Ascending aorta (tissue), 2 donors: ENCODE measurements at regions not wholly inside any gene's neighbourhood (a gene's known extent, or its start where the extent isn't known, plus 50 kb on each side); places are given as distances from the start of the nearest gene placed in this dataset.

Experiments used
- DNase-seq, 2 donors: peaks; one replicate each; pipeline ENCODE4 v3.0.0-alpha.2; 2019; ENCODE audit warnings: low spot score in 2 of 2
- H3K27ac ChIP-seq, 2 donors: fragments of 200-600 bp; sonication (generic); one replicate each; pipeline ENCODE4 v1.5.1; 2016 to 2017; ENCODE audit warnings: mild to moderate bottlenecking in 1 of 2
- H3K27me3 ChIP-seq: fragments of 200-600 bp; sonication (generic); one replicate; pipeline ENCODE4 v1.5.1; 2017
- H3K36me3 ChIP-seq, 2 donors: fragments of 200-600 bp; sonication (generic); one replicate each; pipeline ENCODE4 v1.5.1; 2016
- H3K4me1 ChIP-seq, 2 donors: fragments of 200-600 bp; sonication (generic); one replicate each; pipeline ENCODE4 v1.5.1; 2016 to 2017; ENCODE audit warnings: mild to moderate bottlenecking in 1 of 2
- H3K4me3 ChIP-seq, 2 donors: fragments of 200-600 bp; sonication (generic); one replicate each; pipeline ENCODE4 v1.5.1; 2016 to 2017; ENCODE audit warnings: mild to moderate bottlenecking in 1 of 2
- H3K9me3 ChIP-seq, 2 donors: fragments of 200-600 bp; sonication (generic); one replicate each; pipeline ENCODE4 v1.5.1; 2016
- CTCF ChIP-seq, 3 experiments: fragments of 200-600 bp in 2 of 3; fragments of 450-650 bp in 1 of 3; sonication (generic) in 2 of 3; IDR thresholded peaks; one replicate each; pipeline ENCODE4 v1.5.1; 2016 to 2019; ENCODE audit warnings: antibody characterized with exemption in 3 of 3, mild to moderate bottlenecking in 1 of 3, moderate library complexity in 1 of 3
- intact Hi-C: fragments of 100-400 bp; cut with DNase I; formaldehyde crosslinking; loops from one replicate; pipeline ENCODE4 v1.15.1; 2023

GRCh38 chr6:21855811-21856455, 262.4 kb downstream of the SOX4 start:
- no peak for TF ChIP-seq CTCF (IDR thresholded peaks at IDR 0.05)
- Histone ChIP-seq H3K4me3 (no peak overlapping the region), H3K9me3 (no peaks in the 10 kb centered on the region), H3K27ac (no peak overlapping the region), H3K36me3 (no peaks in the 10 kb centered on the region), H3K27me3 (no peaks in the 10 kb centered on the region), H3K4me1 (no peaks in the 10 kb centered on the region)
- intact Hi-C loops, result no loop called here
- no peak for DNase-seq

DNA sequence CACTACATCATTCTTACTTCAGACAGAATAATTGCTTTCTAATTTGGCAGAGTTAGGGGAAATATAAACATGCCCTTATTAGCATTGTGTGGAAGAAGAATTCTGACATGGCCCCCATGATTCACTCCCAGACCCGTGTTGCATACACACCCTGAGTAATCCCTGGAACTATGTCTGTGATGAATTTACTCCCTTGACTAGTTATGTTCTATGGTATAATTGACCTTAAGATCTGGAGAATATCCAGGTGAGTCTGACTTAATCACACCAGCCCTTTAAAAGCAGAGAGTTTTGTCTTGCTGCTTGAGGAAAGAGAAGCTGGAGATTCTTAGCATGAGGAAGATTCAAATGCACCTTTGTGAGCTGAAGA, 262.9 kb downstream of the SOX4 start:
- TF ChIP-seq CTCF (IDR thresholded peaks at IDR 0.05), result no peak
- intact Hi-C loops, result no loop called here

DNA sequence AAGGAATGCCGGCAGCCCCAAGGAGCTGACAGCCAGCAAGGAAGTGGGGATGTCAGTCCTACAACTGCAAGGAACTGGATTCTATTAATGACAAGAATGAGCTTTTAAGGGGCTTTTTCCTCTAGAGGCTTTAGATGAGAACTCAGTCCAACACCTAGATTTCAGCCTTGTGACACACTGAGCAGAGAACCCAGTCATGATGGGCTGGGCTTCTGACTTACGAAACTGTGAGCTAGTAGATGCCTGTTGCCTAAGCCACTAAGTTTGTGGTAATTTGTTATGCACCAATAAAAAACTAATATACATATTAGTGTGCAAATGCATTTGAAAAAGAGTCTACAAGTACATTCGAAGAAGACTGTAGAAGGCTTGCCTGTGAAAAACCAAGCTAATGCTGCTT, 263.3 kb downstream of the SOX4 start:
- no peak for DNase-seq
- no peak overlapping the region for H3K4me3 ChIP-seq
- no peaks in the 10 kb centered on the region for H3K4me1 ChIP-seq
- no peaks in the 10 kb centered on the region for H3K9me3 ChIP-seq
- TF ChIP-seq CTCF (IDR thresholded peaks at IDR 0.05), result no peak
- intact Hi-C loops, result no loop called here
- H3K36me3 ChIP-seq, result no peaks in the 10 kb centered on the region
- no peak overlapping the region for H3K27ac ChIP-seq
- H3K27me3 ChIP-seq, result no peaks in the 10 kb centered on the region

More for the DNA sequence above, 262.9 kb downstream of the SOX4 start:
- Histone ChIP-seq H3K27ac (no peak overlapping the region), H3K27me3 (no peaks in the 10 kb centered on the region), H3K4me3 (no peak overlapping the region), H3K36me3 (no peaks in the 10 kb centered on the region), H3K9me3 (no peaks in the 10 kb centered on the region), H3K4me1 (no peaks in the 10 kb centered on the region)
- DNase-seq, result no peak

GRCh38 chr6:21858076-21858475, 264.5 kb downstream of the SOX4 start:
- no peaks in the 10 kb centered on the region for H3K9me3 ChIP-seq
- no peak overlapping the region for H3K4me3 ChIP-seq
- no peaks in the 10 kb centered on the region for H3K36me3 ChIP-seq
- no peaks in the 10 kb centered on the region for H3K27me3 ChIP-seq
- H3K4me1 ChIP-seq, result no peaks in the 10 kb centered on the region
- no peak for TF ChIP-seq CTCF (IDR thresholded peaks at IDR 0.05)
- H3K27ac ChIP-seq, result no peak overlapping the region
- intact Hi-C loops, result no loop called here
- no peak for DNase-seq

DNA sequence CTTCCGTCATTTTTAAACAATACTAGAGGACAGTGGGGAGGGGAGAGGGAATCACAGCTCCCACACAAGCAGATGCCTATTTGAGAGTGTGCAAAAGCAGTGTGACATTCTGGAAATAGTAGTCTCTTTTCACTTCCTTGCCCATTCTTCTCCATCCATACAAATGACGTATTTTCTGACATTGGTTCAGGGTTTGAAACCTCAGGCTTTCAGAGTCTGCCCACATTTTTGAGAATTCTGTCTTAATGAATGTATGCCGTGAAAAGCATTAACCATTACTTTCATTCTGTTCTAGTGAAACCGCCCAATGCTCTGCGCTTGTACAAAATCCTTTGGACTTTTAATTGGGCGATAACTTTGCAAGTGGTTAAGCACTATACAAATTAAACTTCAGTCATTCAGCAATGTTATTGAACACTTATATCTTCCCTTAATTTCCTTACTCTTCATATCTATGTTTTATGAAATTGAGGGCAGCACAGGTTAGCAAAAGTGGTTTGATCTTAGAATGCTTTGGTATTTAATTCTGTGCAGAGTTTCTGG, 265.7 kb downstream of the SOX4 start:
- no peaks in the 10 kb centered on the region for H3K36me3 ChIP-seq
- H3K9me3 ChIP-seq, result no peaks in the 10 kb centered on the region
- no peaks in the 10 kb centered on the region for H3K4me1 ChIP-seq
- H3K27ac ChIP-seq, result no peak overlapping the region
- no peak overlapping the region for H3K4me3 ChIP-seq
- TF ChIP-seq CTCF (IDR thresholded peaks at IDR 0.05), result no peak
- DNase-seq, result no peak
- H3K27me3 ChIP-seq, result no peaks in the 10 kb centered on the region
- intact Hi-C loops, result no loop called here

GRCh38 chr6:21861942-21862341, 268.4 kb downstream of the SOX4 start:
- no peak for DNase-seq
- Histone ChIP-seq H3K27me3 (no peaks in the 10 kb centered on the region), H3K4me3 (no peak overlapping the region), H3K9me3 (no peaks in the 10 kb centered on the region), H3K36me3 (no peaks in the 10 kb centered on the region), H3K4me1 (no peaks in the 10 kb centered on the region), H3K27ac (no peak overlapping the region)
- no peak for TF ChIP-seq CTCF (IDR thresholded peaks at IDR 0.05)
- intact Hi-C loops, result no loop called here
